Mucosa of descending colon (tissue), 3 donors: ENCODE measurements at regions not wholly inside any gene's neighbourhood (a gene's known extent, or its start where the extent isn't known, plus 50 kb on each side); places are given as distances from the start of the nearest gene placed in this dataset.

Experiments used
- ATAC-seq: fragments of 200-7000 bp; cut with Tn5 transposase; one replicate; pipeline ENCODE4 v1.9.1; 2020; ENCODE audit warnings: mild to moderate bottlenecking, moderate library complexity
- DNase-seq, 3 donors: peaks; one replicate each; pipeline ENCODE4 v3.0.0-alpha.2; 2020
- H3K36me3 ChIP-seq: fragments of 200-600 bp; one replicate; pipeline ENCODE4 v1.8.0; 2021; ENCODE audit warnings: low read depth, mild to moderate bottlenecking
- H3K4me1 ChIP-seq: fragments of 200-600 bp; one replicate; pipeline ENCODE4 v1.8.0; 2021; ENCODE audit warnings: low read depth, mild to moderate bottlenecking
- H3K4me3 ChIP-seq: fragments of 200-600 bp; one replicate; pipeline ENCODE4 v1.8.0; 2021; ENCODE audit warnings: mild to moderate bottlenecking
- H3K9me3 ChIP-seq: fragments of 200-600 bp; one replicate; pipeline ENCODE4 v1.8.0; 2021; ENCODE audit warnings: mild to moderate bottlenecking
- intact Hi-C, 2 donors: fragments of 100-400 bp; cut with DNase I in 1 of 2; cut with micrococcal nuclease in 1 of 2; formaldehyde crosslinking; loops; one replicate each; pipeline versions ENCODE4 v1.11.0 to v1.11.1; 2022; cut with DNase I, micrococcal nuclease
- TF ChIP-seq, protein P1 (sequence below): fragments of 200-600 bp; IDR thresholded peaks from one replicate; pipeline ENCODE4 v1.8.0; 2022; ENCODE audit warnings: antibody characterized with exemption, mild to moderate bottlenecking
- donor health status: DM: no; HTN: no; CAD: no; lungs with moderate emphysema.
- donor health status: DM: no; HTN: no; CAD: no.
- donor health status: DM: no; HTN: yes; CAD: no.

DNA sequence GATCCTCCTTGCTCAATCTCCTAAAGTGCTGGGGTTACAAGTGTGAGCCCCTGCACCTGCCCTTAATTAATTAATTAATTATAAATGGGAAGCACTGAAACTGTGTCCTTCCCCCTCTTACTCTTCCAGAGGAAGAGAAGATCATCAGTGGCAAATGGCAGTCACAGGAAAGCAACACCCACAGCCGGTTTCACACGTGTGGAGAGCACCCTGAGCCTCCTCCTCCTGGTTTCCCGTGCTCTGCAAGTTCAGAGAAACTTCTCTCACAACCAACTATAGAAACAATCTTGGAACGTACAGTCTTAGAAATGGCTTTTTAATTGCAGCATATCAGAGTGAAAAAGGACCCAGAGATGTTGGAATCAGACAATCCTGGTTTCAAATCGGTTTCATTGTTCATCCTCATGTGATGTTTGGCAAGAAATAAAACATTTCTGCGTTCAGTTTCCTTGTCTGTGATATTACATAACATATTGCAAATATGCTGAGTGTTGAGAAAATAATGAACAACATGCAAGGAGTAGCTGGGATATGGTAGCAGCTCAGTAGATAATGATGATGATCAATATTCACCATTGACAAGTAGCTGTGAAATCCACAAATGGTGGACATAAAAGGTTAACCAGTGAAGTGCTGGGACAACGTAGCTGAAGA lies 141.0 kb upstream of the KCTD1 start:
- TF ChIP-seq, protein P1, sequence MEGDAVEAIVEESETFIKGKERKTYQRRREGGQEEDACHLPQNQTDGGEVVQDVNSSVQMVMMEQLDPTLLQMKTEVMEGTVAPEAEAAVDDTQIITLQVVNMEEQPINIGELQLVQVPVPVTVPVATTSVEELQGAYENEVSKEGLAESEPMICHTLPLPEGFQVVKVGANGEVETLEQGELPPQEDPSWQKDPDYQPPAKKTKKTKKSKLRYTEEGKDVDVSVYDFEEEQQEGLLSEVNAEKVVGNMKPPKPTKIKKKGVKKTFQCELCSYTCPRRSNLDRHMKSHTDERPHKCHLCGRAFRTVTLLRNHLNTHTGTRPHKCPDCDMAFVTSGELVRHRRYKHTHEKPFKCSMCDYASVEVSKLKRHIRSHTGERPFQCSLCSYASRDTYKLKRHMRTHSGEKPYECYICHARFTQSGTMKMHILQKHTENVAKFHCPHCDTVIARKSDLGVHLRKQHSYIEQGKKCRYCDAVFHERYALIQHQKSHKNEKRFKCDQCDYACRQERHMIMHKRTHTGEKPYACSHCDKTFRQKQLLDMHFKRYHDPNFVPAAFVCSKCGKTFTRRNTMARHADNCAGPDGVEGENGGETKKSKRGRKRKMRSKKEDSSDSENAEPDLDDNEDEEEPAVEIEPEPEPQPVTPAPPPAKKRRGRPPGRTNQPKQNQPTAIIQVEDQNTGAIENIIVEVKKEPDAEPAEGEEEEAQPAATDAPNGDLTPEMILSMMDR: no peak
- intact Hi-C loops: no loop called here
- Histone ChIP-seq H3K4me1 (no peaks in the 10 kb centered on the region), H3K9me3 (no peaks in the 10 kb centered on the region), H3K36me3 (no peaks in the 10 kb centered on the region), H3K4me3 (no peak overlapping the region)
- ATAC-seq (no peak), DNase-seq (no peak)

- no peak for ATAC-seq
- Histone ChIP-seq H3K36me3 (no peaks in the 10 kb centered on the region), H3K4me3 (no peak overlapping the region), H3K4me1 (no peaks in the 10 kb centered on the region), H3K9me3 (no peaks in the 10 kb centered on the region)
- intact Hi-C loops: no loop called here
- no peak for DNase-seq
- TF ChIP-seq, protein P1: no peak
These were observed 138.2 kb upstream of the KCTD1 start for GRCh38 chr18:26686532-26686931.

- H3K4me1 ChIP-seq: no peaks in the 10 kb centered on the region
- H3K9me3 ChIP-seq: no peaks in the 10 kb centered on the region
- no peak for ATAC-seq
- no peak overlapping the region for H3K4me3 ChIP-seq
- TF ChIP-seq, protein P1: no peak
- H3K36me3 ChIP-seq: no peaks in the 10 kb centered on the region
- DNase-seq: no peak
- intact Hi-C loops: no loop called here
These were observed 137.2 kb upstream of the KCTD1 start for GRCh38 chr18:26685438-26686157.

DNA sequence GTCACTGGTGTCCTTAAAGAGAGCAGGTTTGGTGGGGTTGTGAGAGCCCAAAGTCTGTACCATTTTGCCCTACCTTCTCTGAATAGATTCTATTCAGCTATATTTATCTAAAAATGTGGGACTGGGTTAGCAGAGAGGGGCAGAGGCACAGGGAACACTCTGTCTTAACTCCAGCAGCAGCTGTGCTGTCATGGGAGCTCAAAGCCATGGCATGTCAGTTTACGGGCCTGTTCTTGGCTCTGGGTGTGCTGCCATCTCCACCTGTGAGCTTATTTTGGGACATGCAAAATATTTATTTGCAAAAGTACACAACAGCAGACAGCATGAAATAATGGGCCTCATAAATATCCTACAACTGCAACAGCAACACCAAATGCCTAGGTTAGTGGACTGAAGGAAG lies 129.6 kb upstream of the KCTD1 start:
- intact Hi-C loops: no loop called here
- H3K4me1 ChIP-seq: no peaks in the 10 kb centered on the region
- no peak overlapping the region for H3K4me3 ChIP-seq
- H3K9me3 ChIP-seq: no peaks in the 10 kb centered on the region
- no peaks in the 10 kb centered on the region for H3K36me3 ChIP-seq
- DNase-seq (no peak), ATAC-seq (no peak)
- TF ChIP-seq, protein P1: no peak

DNA sequence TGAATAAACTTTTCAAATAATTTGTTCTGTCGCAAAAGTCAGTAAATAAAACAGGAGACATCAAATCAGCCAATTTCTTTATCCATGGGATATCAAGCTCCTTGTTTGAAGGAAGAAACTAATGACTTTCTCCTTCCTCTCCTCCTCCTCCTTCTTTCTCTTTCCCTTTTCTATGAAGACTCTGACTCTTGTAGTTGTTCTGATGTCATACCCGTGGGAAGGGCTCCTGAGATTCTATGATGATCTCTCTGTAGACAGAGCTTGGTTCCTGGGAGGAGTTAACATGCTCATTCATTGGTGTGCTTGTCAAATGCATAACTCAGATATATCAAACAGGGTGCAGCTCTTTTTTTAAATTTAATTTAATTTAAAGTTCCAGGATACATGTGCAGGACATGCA lies 118.7 kb upstream of the KCTD1 start:
- Histone ChIP-seq H3K9me3 (no peaks in the 10 kb centered on the region), H3K4me1 (no peaks in the 10 kb centered on the region), H3K4me3 (no peak overlapping the region), H3K36me3 (no peaks in the 10 kb centered on the region)
- no peak for DNase-seq
- no peak for ATAC-seq
- TF ChIP-seq, protein P1: no peak
- intact Hi-C loops: no loop called here
